Type B pancreatic cell (in vitro differentiated cells): ENCODE measurements at regions not wholly inside any gene's neighbourhood (a gene's known extent, or its start where the extent isn't known, plus 50 kb on each side); places are given as distances from the start of the nearest gene placed in this dataset.

ENCODE experiments used
- DNase-seq: peaks from one replicate; pipeline ENCODE4 v3.0.0; 2021; ENCODE audit warnings: mixed read lengths; ENCODE audit not compliant: unreplicated experiment; ENCODE audit errors: extremely low spot score
- H3K27ac Mint-ChIP-seq: 2 replicates; pipeline ENCODE4 v1.8.0; 2021; ENCODE audit warnings: mild to moderate bottlenecking, mixed read lengths
- H3K27me3 Mint-ChIP-seq: 2 replicates; pipeline ENCODE4 v1.8.0; 2021; ENCODE audit warnings: mixed read lengths
- H3K36me3 Mint-ChIP-seq: 2 replicates; pipeline ENCODE4 v1.8.0; 2021; ENCODE audit warnings: mixed read lengths
- H3K4me1 Mint-ChIP-seq: one replicate; pipeline ENCODE4 v1.8.0; 2021; ENCODE audit warnings: mixed read lengths; ENCODE audit not compliant: unreplicated experiment
- H3K4me3 Mint-ChIP-seq: 2 replicates; pipeline ENCODE4 v1.8.0; 2021; ENCODE audit warnings: mild to moderate bottlenecking, mixed read lengths
- H3K9me3 Mint-ChIP-seq: 2 replicates; pipeline ENCODE4 v1.8.0; 2021; ENCODE audit warnings: mixed read lengths
- CTCF ChIP-seq: fragments of 200-600 bp; sonication (generic); conservative IDR thresholded peaks from 2 replicates; pipeline ENCODE4 v1.5.0; 2021; ENCODE audit warnings: antibody characterized with exemption, mild to moderate bottlenecking

DNA sequence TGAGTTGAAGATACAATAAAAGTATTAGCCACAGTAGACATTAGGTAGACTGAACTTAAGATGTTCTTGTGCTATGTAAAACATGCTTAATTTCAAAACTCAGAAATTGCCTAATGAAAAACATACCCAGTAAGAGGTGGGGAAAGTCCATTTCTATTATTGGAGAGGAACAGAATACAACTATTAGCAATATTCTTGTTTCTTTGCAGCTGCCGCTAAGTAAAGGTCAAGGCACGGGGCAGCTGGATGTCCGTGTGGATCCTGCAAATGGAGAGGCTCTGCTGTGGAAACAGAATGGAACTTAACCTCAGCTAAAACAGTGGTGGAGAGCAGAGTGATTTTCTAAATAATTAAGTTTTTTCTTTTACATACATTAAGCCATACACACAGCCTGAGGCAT lies 139.2 kb upstream of the ARHGAP28 start:
- H3K9me3 Mint-ChIP-seq: peaks cover 8% of the 10 kb centered on the region
- H3K27ac Mint-ChIP-seq: no peak overlapping the region
- H3K4me3 Mint-ChIP-seq: no peak overlapping the region

DNA sequence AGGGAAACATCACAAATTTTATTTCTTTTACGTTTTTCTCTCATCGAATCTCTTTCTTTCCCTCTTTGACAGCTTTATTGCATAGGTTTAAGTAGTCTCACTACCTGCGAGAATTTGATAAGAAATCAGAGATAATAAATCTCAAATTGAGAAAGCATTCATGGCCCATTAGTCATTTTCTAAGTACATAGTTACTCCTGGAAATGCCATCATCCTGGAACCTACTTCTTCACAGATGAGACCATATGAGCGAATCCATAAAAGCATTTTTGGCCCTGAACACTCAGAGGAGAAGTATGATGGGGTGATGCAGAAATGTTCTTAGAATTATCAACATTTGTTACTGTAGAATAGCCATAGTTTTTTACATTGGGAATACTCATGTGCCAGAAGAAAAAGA lies 138.0 kb upstream of the ARHGAP28 start:
- no peak for TF ChIP-seq CTCF
- no peaks in the 10 kb centered on the region for H3K36me3 Mint-ChIP-seq
- H3K4me1 Mint-ChIP-seq: peaks cover 27% of the 10 kb centered on the region
- peaks cover 8% of the 10 kb centered on the region for H3K9me3 Mint-ChIP-seq
- H3K27me3 Mint-ChIP-seq: no peaks in the 10 kb centered on the region
- no peak overlapping the region for H3K4me3 Mint-ChIP-seq
- no peak for DNase-seq
- H3K27ac Mint-ChIP-seq: no peak overlapping the region

More for the DNA sequence above, 139.2 kb upstream of the ARHGAP28 start:
- no peak for DNase-seq
- no peaks in the 10 kb centered on the region for H3K27me3 Mint-ChIP-seq
- no peak for TF ChIP-seq CTCF
- peaks cover 23% of the 10 kb centered on the region for H3K4me1 Mint-ChIP-seq
- peaks cover 5% of the 10 kb centered on the region for H3K36me3 Mint-ChIP-seq

DNA sequence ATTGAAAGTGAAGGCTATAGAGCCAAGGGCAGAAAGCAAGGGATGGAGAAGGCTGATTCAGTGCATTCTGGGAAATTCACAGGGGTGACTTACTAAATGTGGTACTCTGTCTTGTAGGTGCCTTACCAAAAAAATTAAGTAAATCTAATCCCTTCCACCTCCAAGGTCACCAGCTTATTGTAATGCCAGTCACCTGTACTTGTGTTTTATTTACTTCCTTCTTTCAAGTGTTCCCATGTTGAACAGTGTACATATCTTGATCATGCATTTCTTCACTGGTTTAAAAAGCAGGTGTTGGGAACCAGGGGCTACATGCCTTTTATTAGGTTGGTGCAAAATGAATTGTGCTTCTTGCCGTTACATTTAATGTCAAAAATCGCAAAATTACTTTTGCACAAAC lies 137.0 kb upstream of the ARHGAP28 start:
- peaks cover 8% of the 10 kb centered on the region for H3K9me3 Mint-ChIP-seq
- peaks cover 27% of the 10 kb centered on the region for H3K4me1 Mint-ChIP-seq
- H3K4me3 Mint-ChIP-seq: no peak overlapping the region
- TF ChIP-seq CTCF: no peak
- no peak for DNase-seq
- no peak overlapping the region for H3K27ac Mint-ChIP-seq
- H3K27me3 Mint-ChIP-seq: no peaks in the 10 kb centered on the region
- H3K36me3 Mint-ChIP-seq: no peaks in the 10 kb centered on the region

DNA sequence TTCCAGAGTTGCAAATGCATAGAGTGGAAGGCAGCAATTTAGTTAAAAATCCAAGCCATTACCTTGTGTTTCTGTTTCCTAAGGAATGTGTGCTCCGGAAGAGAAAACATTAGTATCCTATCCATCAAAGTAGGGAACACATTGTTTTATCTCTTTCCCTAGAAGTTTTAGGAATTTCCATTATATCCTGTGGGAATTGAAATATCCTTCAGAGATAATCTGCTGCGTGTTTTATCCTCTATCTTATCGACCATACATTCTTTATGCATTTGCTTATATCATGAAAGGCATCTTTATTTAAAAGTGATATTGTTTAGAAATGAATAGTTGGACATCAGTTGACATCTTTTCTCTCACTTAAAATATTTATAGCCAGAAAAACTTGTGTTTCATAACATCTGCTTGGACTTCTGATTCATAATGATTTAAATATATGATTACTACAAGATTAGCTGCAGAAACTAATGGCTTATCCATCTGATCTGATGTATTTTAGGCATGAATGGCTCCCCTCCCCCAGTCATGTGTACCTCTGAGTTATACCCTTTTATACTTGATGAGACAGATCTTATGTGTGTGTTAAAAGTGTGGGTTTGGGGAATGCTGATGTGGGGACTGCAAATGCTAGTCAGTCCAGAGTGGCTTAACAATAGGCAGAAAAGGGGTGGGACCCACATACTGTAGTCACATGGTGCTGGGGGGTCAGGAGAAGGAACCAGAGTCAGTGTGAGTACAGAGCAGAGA lies 136.2 kb upstream of the ARHGAP28 start:
- peaks cover 27% of the 10 kb centered on the region for H3K4me1 Mint-ChIP-seq
- H3K27ac Mint-ChIP-seq: no peak overlapping the region
- no peaks in the 10 kb centered on the region for H3K27me3 Mint-ChIP-seq
- H3K4me3 Mint-ChIP-seq: no peak overlapping the region
- no peak for DNase-seq
- TF ChIP-seq CTCF: no peak
- H3K36me3 Mint-ChIP-seq: no peaks in the 10 kb centered on the region
- peaks cover 8% of the 10 kb centered on the region for H3K9me3 Mint-ChIP-seq

- no peak for DNase-seq
- Mint-ChIP-seq H3K9me3 (peaks cover 8% of the 10 kb centered on the region), H3K27me3 (no peaks in the 10 kb centered on the region), H3K4me3 (no peak overlapping the region), H3K36me3 (no peaks in the 10 kb centered on the region), H3K4me1 (peaks cover 19% of the 10 kb centered on the region), H3K27ac (no peak overlapping the region)
- TF ChIP-seq CTCF: no peak
Measured at GRCh38 chr18:6595666-6596065, 133.8 kb upstream of the ARHGAP28 start.
